ENCODE measurements at regions not wholly inside any gene's neighbourhood (a gene's known extent, or its start where the extent isn't known, plus 50 kb on each side); places are given as distances from the start of the nearest gene placed in this dataset.

- TF ChIP-seq JUND (IDR thresholded peaks at IDR 0.05; ENCODE audit: low read length) (no peak), CEBPB (IDR thresholded peaks at IDR 0.05; ENCODE audit: low read depth, low read length) (no peak), POLR2A (IDR thresholded peaks at IDR 0.05; ENCODE audit: control extremely low read depth in 1 of 2, low read depth in 2 of 2, low read length in 2 of 2) (no peak), E2F6 (IDR thresholded peaks at IDR 0.05) (no peak), TBP (IDR thresholded peaks at IDR 0.05; ENCODE audit: low read depth, low read length) (no peak), CTCF (IDR thresholded peaks at IDR 0.05; ENCODE audit: control extremely low read depth in 1 of 3, insufficient read depth in 1 of 3, low read depth in 1 of 3, low read length in 3 of 3) (no peak), SUZ12 (IDR thresholded peaks at IDR 0.05; ENCODE audit: low read length) (no peak), ASH2L (IDR thresholded peaks at IDR 0.05; ENCODE audit: low read length) (no peak), BCL11A (IDR thresholded peaks at IDR 0.05; ENCODE audit: low read depth in 2 of 2, low read length in 2 of 2) (no peak), EGR1 (IDR thresholded peaks at IDR 0.05; ENCODE audit: borderline replicate concordance, low read depth, low read length) (no peak), CHD7 (IDR thresholded peaks at IDR 0.05; ENCODE audit: insufficient replicate concordance, low read length) (no peak)
Observed at GRCh38 chr13:29993716-29994488, 143.5 kb upstream of the UBL3 start.
